ENCODE measurements at regions not wholly inside any gene's neighbourhood (a gene's known extent, or its start where the extent isn't known, plus 50 kb on each side); places are given as distances from the start of the nearest gene placed in this dataset.

GRCh38 chr7:125605241-125605640 lies 675.6 kb upstream of the POT1 start:
- TF ChIP-seq POLR2A (IDR thresholded peaks at IDR 0.05), result no peak
- TF ChIP-seq, protein P1, sequence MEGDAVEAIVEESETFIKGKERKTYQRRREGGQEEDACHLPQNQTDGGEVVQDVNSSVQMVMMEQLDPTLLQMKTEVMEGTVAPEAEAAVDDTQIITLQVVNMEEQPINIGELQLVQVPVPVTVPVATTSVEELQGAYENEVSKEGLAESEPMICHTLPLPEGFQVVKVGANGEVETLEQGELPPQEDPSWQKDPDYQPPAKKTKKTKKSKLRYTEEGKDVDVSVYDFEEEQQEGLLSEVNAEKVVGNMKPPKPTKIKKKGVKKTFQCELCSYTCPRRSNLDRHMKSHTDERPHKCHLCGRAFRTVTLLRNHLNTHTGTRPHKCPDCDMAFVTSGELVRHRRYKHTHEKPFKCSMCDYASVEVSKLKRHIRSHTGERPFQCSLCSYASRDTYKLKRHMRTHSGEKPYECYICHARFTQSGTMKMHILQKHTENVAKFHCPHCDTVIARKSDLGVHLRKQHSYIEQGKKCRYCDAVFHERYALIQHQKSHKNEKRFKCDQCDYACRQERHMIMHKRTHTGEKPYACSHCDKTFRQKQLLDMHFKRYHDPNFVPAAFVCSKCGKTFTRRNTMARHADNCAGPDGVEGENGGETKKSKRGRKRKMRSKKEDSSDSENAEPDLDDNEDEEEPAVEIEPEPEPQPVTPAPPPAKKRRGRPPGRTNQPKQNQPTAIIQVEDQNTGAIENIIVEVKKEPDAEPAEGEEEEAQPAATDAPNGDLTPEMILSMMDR (IDR thresholded peaks at IDR 0.05), result no peak

Measured in adrenal gland (tissue), 5 donors.